Astrocyte of the spinal cord (primary cell): ENCODE measurements at regions not wholly inside any gene's neighbourhood (a gene's known extent, or its start where the extent isn't known, plus 50 kb on each side); places are given as distances from the start of the nearest gene placed in this dataset.

ENCODE experiments used
- DNase-seq: peaks from one replicate; pipeline ENCODE4 v3.0.0; 2011; ENCODE audit warnings: low read depth, low spot score
- H3K4me3 ChIP-seq: 2 replicates; pipeline ENCODE4 v1.5.1; 2011; ENCODE audit warnings: low read depth, mild to moderate bottlenecking, low read length, moderate library complexity
- in situ Hi-C: cut with HindIII; loops from 2 replicates; pipeline ENCODE4 v1.10.0; 2017; ENCODE audit warnings: low sequenced_read_pairs
- TF ChIP-seq, protein P1 (sequence below): IDR thresholded peaks from 2 replicates; pipeline ENCODE4 v1.5.1; 2012; ENCODE audit warnings: low read depth, mild to moderate bottlenecking, low read length, inconsistent platforms

DNA sequence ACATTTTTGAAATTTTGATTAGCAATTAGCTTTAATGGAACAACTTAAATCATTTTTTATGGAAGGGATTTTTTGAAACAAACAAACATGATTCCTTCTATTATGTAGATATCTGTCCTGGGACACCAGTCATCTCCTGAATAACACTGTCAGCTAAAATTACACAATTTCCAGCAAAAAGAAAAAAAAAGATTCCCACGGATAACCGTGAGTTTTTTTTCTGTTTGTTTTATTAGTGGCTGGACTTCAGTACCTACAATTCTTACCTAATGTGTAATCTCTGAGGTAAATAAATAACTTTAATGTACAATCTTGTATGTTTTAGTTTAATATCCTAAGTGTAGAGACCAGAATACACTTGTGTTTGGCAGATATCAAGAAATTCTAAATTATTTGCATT lies 126.6 kb upstream of the KYNU start:
- no peak for DNase-seq
- TF ChIP-seq, protein P1, sequence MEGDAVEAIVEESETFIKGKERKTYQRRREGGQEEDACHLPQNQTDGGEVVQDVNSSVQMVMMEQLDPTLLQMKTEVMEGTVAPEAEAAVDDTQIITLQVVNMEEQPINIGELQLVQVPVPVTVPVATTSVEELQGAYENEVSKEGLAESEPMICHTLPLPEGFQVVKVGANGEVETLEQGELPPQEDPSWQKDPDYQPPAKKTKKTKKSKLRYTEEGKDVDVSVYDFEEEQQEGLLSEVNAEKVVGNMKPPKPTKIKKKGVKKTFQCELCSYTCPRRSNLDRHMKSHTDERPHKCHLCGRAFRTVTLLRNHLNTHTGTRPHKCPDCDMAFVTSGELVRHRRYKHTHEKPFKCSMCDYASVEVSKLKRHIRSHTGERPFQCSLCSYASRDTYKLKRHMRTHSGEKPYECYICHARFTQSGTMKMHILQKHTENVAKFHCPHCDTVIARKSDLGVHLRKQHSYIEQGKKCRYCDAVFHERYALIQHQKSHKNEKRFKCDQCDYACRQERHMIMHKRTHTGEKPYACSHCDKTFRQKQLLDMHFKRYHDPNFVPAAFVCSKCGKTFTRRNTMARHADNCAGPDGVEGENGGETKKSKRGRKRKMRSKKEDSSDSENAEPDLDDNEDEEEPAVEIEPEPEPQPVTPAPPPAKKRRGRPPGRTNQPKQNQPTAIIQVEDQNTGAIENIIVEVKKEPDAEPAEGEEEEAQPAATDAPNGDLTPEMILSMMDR: no peak
- H3K4me3 ChIP-seq: no peak overlapping the region

DNA sequence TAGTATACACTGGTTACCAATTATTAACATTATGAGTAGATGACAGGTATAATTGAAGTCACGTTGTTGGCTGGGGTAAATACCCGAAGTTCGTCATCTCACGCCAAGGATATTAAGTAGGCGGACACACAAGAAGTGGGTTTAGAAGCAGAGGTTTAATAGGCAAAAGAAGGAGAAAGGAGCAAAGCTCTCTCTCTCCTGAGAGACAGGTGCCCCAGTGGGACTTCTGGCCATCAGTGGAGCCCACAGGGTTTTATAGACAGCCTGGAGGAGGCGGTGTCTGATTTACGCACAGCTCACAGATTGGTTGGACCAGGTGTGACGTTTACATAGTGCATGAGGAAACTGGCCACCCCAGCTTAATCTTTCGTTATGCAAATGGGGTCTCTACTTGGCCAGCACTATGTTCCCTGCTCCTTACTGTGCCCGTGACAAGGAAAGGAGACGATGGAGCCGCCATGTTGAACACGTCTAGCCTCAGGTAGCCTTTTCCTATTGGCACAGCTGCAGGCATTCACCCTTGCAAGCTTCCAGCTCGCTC lies 128.8 kb upstream of the KYNU start:
- H3K4me3 ChIP-seq: no peak overlapping the region
- DNase-seq: no peak
- in situ Hi-C loops: no loop called here
- TF ChIP-seq, protein P1: no peak

More for the DNA sequence above, 126.6 kb upstream of the KYNU start:
- in situ Hi-C loops: no loop called here

DNA sequence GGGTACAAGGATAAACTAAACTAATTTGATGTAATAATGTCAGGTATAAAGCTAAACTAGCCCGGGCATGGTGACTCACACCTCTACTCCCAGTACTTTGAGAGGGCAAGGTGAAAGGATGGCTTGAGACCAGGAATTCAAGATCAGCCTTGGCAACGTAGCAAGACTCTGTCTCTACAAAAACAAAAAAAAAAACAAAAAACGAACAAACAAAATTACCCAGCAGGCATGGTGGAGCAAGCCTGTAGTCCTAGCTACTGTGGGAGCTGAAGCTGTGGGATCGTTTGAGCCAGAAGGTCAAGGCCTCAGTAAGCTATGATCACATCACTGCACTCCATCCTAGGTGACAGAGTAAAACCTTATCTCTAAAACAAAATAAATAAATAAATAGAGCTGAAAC lies 131.8 kb upstream of the KYNU start:
- H3K4me3 ChIP-seq: no peak overlapping the region
- TF ChIP-seq, protein P1: no peak
- DNase-seq: no peak
- in situ Hi-C loops: no loop called here

DNA sequence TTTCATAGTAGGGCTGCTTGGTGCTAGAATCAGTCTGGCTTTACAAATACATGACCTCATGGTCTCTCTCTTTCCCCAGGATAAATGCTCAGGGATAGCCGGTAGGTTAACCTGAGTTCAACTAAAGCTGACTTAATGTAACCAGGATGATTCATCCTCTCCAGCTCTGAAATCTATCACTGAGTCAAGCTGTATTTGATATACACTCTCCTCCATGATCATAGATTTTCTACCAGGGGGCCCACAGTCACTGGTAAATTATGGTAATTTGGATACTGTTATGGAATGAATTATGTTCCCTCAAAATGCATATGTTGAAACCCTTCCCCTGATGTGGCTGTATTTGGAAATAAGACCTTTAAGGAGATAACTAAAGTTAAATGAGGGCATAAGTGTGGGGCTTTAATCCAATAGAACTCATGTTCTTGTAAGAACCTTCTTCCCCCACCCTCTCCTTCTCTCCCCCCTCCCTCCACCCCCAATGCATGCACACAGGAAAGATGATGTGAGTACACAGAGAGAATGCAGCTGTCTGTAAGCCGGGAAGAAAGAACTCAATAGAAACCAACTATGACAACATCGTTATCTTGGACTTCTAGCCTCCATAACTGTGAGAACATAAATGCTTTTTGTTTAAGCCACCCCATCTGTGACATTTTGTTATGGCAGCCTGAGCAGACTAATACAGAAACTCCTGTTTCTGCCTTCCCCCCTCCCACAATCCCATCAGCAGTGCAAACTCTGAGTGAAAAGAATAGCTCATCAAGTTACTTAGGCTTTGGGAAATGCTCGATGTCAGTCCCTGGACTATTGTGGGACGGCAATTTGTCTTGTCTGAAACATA lies 134.9 kb upstream of the KYNU start:
- DNase-seq: peak; percentile 74

DNA sequence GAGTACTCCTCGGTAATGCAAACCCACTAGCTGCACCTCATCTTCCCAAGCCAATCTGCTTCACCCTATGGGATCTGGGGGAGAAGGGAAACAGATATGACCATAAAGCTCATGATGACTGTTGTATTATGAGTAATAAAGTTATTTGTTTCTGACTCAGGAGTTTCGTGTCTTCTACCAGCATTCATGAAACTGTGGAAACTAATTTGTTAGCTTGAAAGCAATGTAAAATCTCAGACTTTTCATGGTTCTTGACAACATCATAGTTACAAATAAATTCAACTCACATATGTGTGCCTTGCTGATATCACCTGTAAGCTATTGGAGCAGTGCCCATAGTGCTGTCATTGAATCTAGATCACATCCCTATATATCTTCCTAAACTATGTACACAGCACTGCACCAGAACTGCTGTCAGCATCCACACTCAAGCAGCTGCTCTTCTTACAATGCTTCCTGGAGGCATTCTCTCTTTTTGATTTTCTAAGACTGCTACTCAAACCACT lies 135.6 kb upstream of the KYNU start:
- no peak for DNase-seq
- no peak overlapping the region for H3K4me3 ChIP-seq
- in situ Hi-C loops: no loop called here
- TF ChIP-seq, protein P1: no peak

More for the DNA sequence above, 134.9 kb upstream of the KYNU start:
- H3K4me3 ChIP-seq: no peak overlapping the region
- TF ChIP-seq, protein P1: no peak
- in situ Hi-C loops: no loop called here

DNA sequence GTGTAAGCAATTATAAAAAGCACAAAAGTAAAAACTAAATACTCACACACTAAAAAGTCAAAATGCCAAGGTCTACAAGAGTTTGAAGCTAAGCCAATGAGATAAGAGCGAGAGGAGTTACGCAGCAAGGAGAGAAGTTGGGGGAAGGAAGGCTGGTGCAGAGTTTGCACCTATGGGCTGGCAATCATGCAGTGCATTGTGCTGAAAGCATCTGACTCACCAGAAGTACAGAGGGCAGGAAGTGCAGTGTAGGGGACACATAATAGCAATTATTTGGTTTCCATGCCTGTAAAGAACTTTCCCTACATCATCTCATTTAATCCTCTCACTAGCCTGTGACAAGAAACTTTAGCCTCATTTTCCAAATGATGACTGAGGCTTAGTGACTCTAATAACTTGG lies 142.7 kb upstream of the KYNU start:
- H3K4me3 ChIP-seq: no peak overlapping the region
- in situ Hi-C loops: no loop called here
- TF ChIP-seq, protein P1: no peak
- DNase-seq: no peak
